ENCODE measurements at regions not wholly inside any gene's neighbourhood (a gene's known extent, or its start where the extent isn't known, plus 50 kb on each side); places are given as distances from the start of the nearest gene placed in this dataset.

DNA sequence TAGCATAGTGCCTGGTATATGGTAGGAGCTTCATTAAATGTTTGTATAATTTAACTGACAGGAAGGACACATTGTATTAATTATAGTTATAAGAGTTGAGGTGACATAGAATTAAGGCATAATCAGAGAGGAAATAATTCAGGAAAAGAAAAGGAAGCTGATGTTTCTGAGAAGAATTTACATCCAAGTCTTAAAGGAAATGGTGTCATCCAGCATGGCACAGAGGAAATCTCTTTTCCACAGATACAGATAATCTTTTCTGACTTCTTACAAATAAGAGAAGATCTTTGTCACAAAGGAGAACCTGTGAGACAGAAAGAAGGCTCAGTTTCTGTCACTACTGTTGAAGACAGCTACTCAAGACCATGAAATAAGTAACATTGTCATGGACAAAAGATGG, 222.5 kb downstream of the GJA1 start:
- H3K4me1 Mint-ChIP-seq (ENCODE audit: low read depth) = peaks cover 14% of the 10 kb centered on the region
- no peaks in the 10 kb centered on the region for H3K36me3 Mint-ChIP-seq (ENCODE audit: low read depth)
- H3K9me3 Mint-ChIP-seq (ENCODE audit: low read depth) = no peaks in the 10 kb centered on the region
- H3K27me3 Mint-ChIP-seq (ENCODE audit: low read depth) = no peaks in the 10 kb centered on the region
- TF ChIP-seq, protein P1, sequence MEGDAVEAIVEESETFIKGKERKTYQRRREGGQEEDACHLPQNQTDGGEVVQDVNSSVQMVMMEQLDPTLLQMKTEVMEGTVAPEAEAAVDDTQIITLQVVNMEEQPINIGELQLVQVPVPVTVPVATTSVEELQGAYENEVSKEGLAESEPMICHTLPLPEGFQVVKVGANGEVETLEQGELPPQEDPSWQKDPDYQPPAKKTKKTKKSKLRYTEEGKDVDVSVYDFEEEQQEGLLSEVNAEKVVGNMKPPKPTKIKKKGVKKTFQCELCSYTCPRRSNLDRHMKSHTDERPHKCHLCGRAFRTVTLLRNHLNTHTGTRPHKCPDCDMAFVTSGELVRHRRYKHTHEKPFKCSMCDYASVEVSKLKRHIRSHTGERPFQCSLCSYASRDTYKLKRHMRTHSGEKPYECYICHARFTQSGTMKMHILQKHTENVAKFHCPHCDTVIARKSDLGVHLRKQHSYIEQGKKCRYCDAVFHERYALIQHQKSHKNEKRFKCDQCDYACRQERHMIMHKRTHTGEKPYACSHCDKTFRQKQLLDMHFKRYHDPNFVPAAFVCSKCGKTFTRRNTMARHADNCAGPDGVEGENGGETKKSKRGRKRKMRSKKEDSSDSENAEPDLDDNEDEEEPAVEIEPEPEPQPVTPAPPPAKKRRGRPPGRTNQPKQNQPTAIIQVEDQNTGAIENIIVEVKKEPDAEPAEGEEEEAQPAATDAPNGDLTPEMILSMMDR (IDR thresholded peaks at IDR 0.05) = no peak
- H3K27ac Mint-ChIP-seq (ENCODE audit: unreplicated experiment) = no peak overlapping the region
- DNase-seq (ENCODE audit: low spot score) = no peak
- H3K4me3 Mint-ChIP-seq (ENCODE audit: unreplicated experiment) = no peak overlapping the region

DNA sequence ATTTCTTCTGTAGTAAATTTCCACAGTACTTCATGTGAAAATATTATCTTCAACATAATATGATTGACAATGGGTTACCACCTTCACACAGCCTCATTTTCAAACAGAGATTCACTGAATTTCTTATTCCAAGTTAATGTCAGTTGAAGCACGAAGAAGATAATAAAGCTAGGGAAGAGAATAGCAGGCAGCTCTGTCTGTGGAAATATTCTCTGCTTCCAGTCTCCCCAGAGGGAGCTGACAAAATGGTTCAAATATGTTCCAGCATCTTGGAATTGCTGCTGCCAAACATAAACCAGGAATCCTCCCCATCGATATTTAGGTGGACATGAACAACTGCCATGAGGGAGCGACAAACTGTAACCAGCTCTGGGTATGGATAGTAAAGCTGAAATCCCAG, 224.8 kb downstream of the GJA1 start:
- no peak overlapping the region for H3K27ac Mint-ChIP-seq (ENCODE audit: unreplicated experiment)
- peaks cover 3% of the 10 kb centered on the region for H3K4me1 Mint-ChIP-seq (ENCODE audit: low read depth)
- no peak overlapping the region for H3K4me3 Mint-ChIP-seq (ENCODE audit: unreplicated experiment)
- H3K36me3 Mint-ChIP-seq (ENCODE audit: low read depth) = no peaks in the 10 kb centered on the region
- DNase-seq (ENCODE audit: low spot score) = no peak
- no peaks in the 10 kb centered on the region for H3K27me3 Mint-ChIP-seq (ENCODE audit: low read depth)
- peaks cover 5% of the 10 kb centered on the region for H3K9me3 Mint-ChIP-seq (ENCODE audit: low read depth)
- TF ChIP-seq, protein P1 (IDR thresholded peaks at IDR 0.05) = no peak

DNA sequence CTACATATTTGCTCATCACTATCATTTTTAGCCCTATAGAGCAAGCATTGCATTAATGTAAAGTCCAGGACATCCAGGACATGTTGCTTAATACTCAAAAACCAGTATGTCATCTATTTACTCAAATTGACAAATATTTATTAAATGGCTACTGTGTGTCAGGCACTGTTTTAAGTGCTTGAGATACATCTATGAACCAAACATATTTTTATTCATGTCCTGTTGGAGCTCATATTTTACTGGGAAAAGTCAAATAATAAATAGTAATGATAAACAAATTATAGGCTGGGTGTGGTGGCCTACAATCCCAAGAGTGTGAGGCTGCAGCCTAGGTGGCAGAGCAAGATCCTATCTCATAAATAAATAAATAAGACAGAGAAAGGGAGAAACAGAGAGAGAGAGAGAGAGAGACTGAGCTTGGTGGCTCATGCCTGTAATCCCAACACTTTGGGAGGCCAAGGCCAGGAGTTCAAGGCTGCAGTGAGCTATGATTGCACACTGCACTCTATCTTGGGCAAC, 227.9 kb downstream of the GJA1 start:
- no peak overlapping the region for H3K4me3 Mint-ChIP-seq (ENCODE audit: unreplicated experiment)
- H3K27me3 Mint-ChIP-seq (ENCODE audit: low read depth) = no peaks in the 10 kb centered on the region
- no peaks in the 10 kb centered on the region for H3K36me3 Mint-ChIP-seq (ENCODE audit: low read depth)
- peaks cover 15% of the 10 kb centered on the region for H3K4me1 Mint-ChIP-seq (ENCODE audit: low read depth)
- no peak overlapping the region for H3K27ac Mint-ChIP-seq (ENCODE audit: unreplicated experiment)
- DNase-seq (ENCODE audit: low spot score) = no peak
- H3K9me3 Mint-ChIP-seq (ENCODE audit: low read depth) = peaks cover 5% of the 10 kb centered on the region
- TF ChIP-seq, protein P1 (IDR thresholded peaks at IDR 0.05) = no peak

DNA sequence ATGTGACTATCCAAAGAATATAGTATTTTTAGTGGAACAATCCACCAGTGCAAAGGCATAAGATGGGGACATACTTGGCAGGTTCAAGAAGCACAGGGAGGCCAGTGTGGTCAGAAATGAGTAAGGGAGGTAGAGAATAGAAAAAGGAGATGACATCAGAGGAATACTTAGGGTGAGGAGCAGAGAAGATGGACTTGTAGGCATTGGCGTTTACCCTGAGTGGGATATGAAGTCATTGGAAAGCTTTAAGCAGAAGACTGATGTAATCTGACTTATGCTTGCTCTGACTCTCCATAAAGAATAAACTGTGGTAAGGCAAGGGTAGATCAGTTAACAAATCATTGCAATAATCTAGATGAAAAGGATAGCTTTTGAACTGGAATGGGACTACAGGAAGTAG, 228.7 kb downstream of the GJA1 start:
- peaks cover 23% of the 10 kb centered on the region for H3K4me1 Mint-ChIP-seq (ENCODE audit: low read depth)
- H3K36me3 Mint-ChIP-seq (ENCODE audit: low read depth) = no peaks in the 10 kb centered on the region
- no peaks in the 10 kb centered on the region for H3K27me3 Mint-ChIP-seq (ENCODE audit: low read depth)
- no peak overlapping the region for H3K27ac Mint-ChIP-seq (ENCODE audit: unreplicated experiment)
- TF ChIP-seq, protein P1 (IDR thresholded peaks at IDR 0.05) = no peak
- H3K9me3 Mint-ChIP-seq (ENCODE audit: low read depth) = peaks cover 5% of the 10 kb centered on the region
- no peak overlapping the region for H3K4me3 Mint-ChIP-seq (ENCODE audit: unreplicated experiment)
- DNase-seq (ENCODE audit: low spot score) = no peak

DNA sequence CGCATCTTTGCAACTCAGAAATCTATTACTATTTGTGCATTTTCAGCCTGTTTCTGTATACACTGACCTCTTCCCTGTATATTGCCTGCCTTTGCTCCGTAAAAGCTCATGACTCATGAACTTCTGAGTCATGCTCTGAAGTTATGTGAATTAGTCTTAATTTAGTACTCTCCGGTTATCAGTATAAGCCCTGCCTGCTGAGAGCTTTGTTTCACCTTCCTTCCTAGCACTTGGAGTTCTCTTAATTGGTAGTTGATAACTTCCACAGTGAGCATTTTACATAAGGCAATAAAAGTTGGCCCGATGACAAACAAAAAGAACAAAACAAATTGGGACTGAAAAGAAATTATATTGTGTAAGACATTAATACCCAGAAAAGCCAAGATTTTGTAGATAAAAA, 231.4 kb downstream of the GJA1 start:
- Mint-ChIP-seq H3K4me3 (ENCODE audit: unreplicated experiment) (no peak overlapping the region), H3K4me1 (ENCODE audit: low read depth) (peaks cover 43% of the 10 kb centered on the region), H3K9me3 (ENCODE audit: low read depth) (peaks cover 5% of the 10 kb centered on the region), H3K36me3 (ENCODE audit: low read depth) (no peaks in the 10 kb centered on the region), H3K27ac (ENCODE audit: unreplicated experiment) (peak overlapping the region; percentile 46), H3K27me3 (ENCODE audit: low read depth) (no peaks in the 10 kb centered on the region)
- no peak for DNase-seq (ENCODE audit: low spot score)
- TF ChIP-seq, protein P1 (IDR thresholded peaks at IDR 0.05) = no peak

Data from chondrocyte (in vitro differentiated cells).